GM20431 (cell line): ENCODE measurements at regions not wholly inside any gene's neighbourhood (a gene's known extent, or its start where the extent isn't known, plus 50 kb on each side); places are given as distances from the start of the nearest gene placed in this dataset.

Experiments used
- in situ Hi-C: fragments of 300-500 bp; cut with MseI, MboI; formaldehyde crosslinking; loops from one replicate; pipeline ENCODE4 v1.15.0; 2020; ENCODE audit warnings: low sequenced_read_pairs; ENCODE audit not compliant: unreplicated experiment

DNA sequence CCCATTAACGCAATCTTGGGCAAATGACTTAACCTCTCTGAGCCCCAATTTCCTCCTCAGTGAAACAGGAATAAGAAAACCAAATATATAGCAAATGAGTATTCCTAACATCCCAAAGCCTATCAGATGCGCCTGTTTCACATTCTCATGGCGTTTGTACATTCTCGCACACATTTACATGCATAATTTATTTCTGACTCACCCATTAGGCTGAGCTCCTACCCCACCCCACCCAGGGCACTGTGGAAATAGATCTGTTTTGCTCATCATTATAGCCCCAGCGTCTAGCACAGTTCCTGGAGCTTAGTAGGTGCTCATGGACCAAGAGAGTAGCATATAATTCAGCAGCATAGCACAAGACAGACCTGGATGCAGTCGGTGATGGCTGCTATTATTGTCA is 146.1 kb upstream of the VANGL1 start:
- in situ Hi-C loops, result no loop called here

DNA sequence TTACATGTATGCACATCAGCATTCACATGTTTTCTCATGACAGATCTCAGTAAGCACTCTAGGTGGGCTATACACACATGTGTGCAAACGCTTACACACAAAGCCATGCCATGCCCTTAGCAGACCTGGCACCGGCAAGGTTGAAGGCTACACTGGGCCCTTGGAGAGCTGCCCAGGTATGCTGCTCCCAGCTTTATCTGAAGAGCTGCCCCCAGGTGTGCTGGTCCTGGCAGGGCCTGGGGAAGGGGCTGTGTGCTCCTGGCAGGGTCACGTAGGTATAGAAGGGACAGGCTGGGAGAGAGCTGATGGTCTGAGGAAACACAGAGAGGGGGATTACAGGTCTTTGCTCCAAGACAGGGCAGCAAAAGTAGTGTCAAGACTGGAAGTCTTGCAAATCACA is 146.7 kb upstream of the VANGL1 start:
- in situ Hi-C loops, result no loop called here

DNA sequence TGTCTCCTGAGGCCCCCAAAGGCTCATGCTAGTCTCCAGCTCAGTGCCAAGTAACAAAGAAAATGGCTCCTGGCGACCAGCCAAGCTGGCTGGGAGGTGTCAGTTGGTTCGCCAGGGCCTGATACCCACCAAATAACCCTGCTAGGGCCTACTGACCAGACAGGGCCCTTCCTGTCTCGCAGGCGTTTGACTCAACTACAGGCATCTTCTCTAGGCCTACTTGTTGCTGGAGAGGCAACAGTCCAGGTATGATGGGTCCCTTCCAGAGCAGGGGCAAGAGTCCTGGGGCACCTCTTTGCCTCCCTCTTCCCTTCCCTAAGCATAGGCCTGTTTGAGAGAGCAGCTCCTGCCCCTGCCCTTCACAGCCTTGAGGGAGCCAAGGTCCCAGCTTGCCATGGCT is 147.9 kb upstream of the VANGL1 start:
- in situ Hi-C loops, result no loop called here

DNA sequence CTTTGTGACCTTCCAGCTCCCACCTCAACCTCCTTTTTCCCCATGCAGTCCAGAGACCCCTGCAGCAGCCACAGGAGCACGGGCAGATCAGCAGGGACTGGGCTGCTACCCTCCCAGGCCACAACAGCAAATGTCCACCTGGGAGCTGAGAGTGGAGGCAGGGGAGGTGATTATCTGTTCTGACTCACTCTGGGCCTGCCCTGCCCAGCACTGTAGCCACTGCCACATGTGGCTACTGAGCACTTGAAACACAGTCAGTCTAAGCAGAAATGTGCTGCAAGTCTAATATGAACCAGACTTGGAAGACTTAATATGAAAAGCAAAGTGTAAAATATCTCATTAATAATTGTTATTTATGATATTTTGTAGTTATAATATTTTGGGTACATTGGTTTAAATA is 148.9 kb upstream of the VANGL1 start:
- in situ Hi-C loops, result no loop called here

DNA sequence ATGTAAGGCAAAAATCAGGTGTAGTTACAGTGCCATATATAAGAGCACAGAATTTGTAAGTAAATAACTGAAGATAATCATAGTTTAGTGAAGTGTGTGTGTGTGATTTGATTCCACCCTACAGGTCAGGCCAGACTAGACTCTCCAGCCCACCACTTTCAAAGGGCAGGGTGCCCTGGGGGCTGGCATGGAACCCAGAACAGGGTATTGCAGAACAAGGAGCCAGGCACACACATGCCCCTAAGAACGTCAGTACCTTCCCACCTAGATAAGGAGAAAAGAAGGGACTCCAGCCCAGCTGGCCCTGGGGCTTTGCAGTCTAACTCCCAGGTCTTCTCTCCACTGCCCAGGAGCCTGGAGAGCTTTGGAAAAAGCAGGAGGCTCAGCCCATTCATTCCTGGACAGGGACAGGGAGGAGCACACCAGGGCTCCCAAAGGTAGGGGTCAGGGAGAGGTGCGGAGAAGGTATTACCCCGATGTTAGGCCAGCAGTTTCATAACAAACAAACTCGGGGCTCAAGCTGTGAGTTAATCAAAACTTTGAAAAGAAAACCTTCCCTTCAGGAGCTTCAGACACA is 149.7 kb upstream of the VANGL1 start:
- in situ Hi-C loops, result no loop called here

DNA sequence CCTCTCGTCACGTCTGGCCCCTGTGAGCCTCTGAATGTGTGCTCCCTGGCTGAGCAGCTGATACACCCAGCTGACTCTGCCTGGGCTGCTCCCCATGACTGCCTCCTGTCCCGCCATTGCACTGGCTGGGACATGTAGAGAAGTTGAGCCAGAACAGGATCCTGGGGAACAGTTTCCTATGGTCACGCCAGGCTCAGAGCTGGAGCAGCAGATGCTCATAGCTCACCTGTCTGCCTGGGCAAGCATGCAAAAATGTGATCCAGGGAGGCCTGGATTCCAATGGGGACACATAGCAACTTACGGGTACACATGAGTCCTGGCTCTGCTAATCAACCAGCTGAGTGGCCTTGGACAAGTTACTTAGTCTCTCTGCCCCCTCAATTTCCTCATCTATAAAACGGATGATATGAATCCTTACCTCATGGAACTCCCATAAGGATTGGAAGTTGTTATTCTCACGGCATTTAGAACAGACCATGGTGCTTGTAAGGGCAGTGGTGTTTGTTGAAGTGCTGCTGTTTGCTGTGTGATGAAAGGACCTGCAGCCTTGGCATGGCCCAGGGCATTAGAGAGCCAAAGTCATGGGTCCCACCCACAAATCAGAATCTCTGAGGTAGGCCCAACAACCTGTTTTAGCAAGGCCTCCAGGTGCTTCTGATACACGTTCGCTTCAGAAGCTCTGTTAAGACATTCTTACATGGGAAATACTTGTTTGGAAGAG is 150.3 kb upstream of the VANGL1 start:
- in situ Hi-C loops, result no loop called here

DNA sequence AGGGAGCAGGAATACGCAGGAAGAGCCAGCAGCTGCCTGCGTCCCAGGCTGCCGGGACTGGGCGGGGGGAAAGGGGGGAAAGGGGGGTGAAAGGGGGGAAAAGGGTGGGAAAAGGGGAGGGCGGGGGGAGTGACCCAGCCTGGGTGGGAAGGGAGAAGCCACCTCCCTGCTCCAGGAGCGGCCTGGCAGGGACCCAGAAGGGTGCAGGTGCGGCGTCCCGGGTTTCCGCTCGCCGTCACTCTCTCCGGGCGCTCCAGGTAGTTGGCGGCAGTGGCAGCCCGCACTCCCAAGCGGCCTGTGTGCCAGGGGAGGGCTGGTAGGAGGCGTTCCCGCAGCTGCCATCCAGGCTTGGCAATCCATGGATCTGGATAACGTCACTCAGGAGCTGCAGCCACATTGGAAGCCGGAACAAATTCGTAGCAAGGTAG is 141.0 kb upstream of the NGF start:
- in situ Hi-C loops, result no loop called here

DNA sequence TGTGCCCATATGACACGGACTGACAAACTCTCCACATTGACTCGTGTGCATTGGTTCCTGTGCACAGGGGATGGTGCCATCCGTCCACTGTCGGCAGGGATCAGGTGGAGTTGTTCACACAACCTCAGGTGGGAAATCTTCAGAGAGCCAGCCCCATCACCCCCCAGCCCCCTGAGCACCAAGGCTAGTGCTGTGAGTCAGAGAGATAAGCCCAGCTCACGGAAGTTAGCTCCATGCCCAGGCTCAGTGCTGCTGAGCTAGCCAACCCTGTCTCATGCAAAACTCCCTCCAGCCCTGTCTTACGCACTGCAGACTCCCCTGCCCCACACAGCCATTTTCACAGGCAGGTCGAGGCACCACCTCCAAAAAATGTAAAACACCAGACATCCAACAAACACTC is 139.0 kb upstream of the NGF start:
- in situ Hi-C loops, result no loop called here

DNA sequence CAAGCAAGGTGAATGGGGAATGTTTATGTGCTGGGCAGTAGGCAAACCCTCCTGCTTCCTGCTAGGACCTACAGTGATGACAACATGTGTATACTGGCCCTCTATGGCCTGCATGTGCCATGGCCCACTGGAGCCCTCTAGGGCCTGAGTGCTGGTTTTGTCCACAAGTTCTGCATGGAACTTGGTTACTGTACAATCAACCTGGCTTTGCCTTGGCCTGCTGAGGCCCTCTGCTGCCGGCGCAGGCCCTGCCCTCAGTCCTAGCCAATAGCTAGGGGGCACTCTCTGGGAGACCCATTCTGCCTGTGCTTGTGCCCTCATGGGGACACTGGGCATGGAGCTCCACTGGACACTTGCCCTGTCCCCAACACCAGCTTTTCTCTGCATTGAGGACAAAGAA is 138.6 kb upstream of the NGF start:
- in situ Hi-C loops, result no loop called here

DNA sequence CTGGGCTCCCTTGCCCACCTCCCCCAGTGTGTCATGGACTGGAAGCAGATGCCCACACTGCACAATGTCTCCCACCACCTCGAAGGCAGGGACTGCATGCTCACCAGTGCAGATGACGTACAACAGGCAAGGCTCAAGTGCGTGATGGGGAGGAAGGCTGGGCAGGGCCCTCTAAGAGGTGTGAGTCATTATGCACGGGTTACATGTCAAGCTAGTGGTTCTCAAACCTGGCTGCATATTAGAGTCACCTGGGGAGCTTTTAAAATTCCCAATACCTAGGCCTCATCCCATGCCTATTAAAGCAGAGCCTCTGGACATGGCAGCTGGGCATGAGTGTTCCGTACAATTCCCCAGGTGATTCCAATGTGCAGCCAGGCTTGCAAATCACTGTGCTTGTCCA is 137.9 kb upstream of the NGF start:
- in situ Hi-C loops, result no loop called here

DNA sequence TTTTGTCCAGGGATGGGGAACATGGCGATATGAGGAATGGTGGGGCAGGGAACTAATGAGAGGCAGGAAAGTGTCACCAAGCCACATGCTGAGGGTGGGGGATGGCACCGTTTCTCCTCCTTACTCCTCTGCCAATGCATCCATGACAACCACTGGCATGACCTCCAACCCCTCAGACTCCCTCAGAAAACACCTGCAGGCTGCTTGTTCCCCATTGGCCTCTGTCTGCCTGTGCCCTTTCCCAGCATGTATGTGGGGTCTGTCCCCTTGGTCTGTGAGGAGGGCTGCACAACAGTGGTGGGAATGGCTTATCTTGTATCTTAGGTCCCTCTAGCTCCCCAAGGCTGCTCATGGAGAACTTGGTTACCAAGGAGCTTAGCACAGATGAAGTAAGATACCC is 137.2 kb upstream of the NGF start:
- in situ Hi-C loops, result no loop called here

DNA sequence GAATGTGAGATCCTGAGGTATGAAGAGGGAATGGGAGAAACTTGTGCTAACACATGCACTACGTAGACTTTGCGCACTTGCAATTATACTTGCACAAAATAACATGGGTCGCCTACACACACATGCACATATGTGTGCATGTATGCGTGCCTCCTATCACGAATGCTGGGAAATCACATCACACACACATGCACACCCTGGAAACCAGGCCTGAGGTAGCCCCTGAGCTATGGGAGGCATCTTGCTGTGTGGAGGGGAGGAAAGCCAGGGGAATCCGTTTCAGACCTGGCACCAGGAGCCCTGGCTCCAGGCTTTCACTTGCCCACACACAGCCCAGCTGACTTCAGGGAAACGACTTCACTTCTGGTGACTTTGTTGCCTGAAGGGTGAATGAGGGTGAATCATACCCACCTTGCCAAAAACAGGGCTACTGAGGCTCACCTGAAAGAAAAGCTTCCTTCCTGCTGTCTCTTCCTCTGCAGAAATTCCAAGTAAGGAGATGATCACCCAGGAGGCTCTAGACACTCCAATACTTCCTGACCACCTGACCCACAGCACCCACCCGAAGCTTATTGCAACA is 136.0 kb upstream of the NGF start:
- in situ Hi-C loops, result loop anchor here (25.0 kb wide), 1 partner anchor 337 kb away; no protein-coding TSS in a partner anchor

DNA sequence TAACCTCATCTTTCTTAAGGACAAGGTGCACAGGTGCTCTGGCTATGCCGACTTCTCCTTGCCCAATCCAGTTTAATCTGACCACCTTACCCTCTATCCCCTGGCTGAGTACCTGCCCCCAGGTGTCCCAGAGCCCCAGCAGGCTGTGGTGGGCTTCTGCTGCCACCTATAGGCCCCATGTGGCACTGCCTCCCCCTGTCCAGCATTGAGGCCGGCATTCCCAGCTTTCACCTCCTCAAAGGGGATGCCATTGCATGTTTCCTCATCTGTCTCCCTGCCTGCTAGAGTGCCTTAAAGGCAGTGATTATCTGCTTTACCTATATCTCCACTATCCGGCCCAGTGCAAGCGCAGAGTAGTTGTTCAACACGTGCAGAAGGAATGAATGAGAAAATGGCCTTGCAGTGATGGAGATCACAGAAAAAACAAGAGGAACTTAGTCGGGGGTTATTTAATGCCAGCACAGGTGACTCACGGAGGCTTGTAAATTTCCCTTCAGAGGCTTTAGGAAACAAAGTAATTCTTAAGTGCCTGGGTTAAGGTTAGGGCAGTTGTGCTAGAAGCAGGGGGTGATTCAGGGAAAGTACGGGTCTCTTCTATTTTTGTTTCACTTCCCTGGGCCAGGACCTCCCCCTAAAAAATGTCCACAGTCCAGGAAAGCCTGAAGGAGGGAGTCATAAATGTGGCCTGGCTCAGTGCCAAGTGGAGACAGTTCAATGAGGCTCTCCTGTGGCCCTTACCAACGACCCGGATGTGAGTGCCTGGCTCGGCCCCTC is 131.8 kb upstream of the NGF start:
- in situ Hi-C loops, result loop anchor here (25.0 kb wide), 1 partner anchor 333 kb away; no protein-coding TSS in a partner anchor

DNA sequence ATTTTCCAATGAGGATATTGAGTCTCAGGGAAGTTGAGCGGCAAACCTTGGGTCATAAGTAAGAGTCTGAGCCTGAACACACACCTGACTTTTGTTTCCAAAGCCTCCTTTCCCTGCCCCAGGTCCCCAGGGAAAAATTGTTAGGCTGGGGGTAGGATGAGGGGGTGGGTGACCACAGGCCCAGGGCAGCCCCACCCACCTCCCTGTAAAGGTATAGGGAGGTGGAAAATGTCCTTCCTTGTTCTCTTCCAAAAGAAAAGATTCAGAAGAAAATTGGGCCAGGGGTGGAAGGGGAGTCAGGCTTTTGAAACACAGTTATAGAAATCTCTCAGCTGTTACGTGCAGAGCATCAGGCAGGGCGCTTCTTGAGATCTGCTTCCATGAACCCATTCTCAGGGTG is 129.7 kb upstream of the NGF start:
- in situ Hi-C loops, result loop anchor here (25.0 kb wide), 1 partner anchor 330 kb away; no protein-coding TSS in a partner anchor

DNA sequence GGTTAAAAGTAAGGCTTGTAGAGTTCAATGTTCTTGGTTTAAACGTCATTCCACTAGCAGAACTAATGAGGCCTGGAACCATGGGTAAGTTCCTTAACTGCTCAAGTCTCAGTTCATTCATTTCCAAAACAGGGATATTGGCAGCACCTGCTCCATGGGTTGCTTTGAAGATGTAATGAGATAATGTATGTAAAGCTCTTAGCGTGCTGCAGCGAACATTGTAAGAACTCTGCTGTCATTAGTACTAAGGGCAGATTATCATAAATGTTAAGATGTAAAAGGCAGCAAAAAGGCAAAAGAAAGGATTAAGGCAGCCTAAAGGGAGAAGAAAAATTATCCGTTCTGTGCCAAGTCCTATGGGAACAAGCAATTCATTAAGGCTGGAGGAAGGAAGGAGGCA is 129.1 kb upstream of the NGF start:
- in situ Hi-C loops, result loop anchor here (25.0 kb wide), 1 partner anchor 330 kb away; no protein-coding TSS in a partner anchor

DNA sequence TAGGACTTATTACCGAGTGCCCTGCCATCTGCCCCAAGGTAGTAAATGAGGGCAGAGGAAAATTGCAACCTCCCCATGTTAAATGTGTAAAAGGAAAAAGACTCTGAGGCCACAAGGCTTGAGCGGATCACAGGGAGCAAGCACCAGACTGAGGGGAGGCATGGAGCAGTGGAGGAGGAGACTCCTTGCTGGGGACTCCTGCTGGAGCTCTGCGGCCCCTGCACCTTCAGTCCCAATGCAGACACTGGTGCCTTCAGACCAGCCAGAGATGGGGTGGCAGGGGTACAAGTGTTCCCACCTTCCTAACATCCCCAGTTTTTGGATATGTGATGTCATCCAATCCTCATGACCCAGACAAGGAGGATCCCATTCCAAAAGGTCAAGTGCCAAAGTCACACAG is 128.4 kb upstream of the NGF start:
- in situ Hi-C loops, result loop anchor here (25.0 kb wide), 1 partner anchor 329 kb away; no protein-coding TSS in a partner anchor

DNA sequence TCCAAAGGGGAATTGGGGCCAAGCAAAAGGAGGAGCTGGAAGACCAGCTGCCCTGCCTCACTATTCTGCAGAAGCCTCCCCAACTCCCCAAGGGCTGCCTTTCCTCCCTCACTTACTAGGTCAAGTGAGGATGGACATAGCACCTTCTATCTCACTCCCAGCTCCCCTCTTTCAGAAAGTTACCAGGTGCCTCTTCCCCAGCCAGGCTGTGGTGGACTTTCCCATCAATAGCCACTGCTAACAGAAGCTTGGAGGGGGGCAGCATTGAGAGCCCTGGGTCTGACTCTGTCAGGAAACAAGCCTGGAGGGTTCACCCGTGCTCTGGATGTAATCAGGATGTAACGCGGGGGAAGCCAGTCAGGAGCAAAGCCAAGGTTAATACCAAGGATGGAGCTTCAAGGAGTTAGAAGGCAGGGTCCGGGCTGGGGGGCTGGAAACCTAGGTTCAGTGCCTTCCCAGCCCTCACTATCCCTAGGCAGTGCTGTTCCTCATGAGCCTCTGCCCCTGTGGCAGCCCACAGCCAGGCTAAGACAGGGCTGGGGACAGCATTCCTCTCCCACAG is 127.8 kb upstream of the NGF start:
- in situ Hi-C loops, result loop anchor here (25.0 kb wide), 1 partner anchor 329 kb away; no protein-coding TSS in a partner anchor

DNA sequence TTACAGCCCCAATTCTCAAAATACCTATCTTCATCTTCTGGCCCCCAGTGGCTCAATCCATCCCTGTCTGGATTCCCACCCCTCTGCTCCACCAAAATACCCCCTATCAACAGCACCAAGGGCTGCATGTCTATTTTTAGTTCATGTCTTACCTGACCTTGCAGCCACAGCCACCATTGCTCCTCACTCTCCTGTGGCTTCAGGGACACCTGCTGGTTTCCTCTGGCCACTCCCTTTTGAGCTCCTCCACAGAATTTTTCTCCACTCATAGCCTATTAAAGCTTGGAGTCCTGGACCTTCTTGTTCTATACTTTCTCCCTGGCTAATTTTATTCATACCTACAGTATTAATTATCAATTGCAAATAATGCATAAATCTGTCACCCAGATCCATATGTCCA is 125.3 kb upstream of the NGF start:
- in situ Hi-C loops, result loop anchor here (25.0 kb wide), 1 partner anchor 326 kb away; no protein-coding TSS in a partner anchor

DNA sequence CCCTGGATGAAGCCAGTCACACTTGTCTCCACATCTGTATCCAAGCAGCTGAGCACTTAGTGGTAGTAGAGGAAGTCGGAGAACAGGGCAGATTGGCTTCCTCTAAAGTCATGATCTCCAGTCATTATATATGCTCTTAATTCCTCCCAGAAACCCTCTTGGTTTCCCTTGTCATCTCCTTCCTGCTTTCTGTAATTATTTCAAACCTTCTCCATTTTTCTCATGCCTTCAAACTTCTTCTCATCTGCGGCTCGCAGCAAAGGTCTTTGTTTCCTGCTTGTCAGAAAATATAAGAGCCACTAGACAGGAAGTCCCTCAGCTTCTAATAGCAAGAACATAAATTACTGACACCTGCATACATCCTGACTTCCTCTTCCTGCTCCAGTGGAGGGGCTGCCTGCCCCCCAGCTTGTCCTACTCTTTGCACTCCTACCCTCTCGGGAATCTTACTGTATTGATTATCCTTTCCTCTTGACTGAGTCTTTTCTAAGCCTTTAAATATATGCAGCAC is 124.6 kb upstream of the NGF start:
- in situ Hi-C loops, result loop anchor here (25.0 kb wide), 1 partner anchor 325 kb away; no protein-coding TSS in a partner anchor

DNA sequence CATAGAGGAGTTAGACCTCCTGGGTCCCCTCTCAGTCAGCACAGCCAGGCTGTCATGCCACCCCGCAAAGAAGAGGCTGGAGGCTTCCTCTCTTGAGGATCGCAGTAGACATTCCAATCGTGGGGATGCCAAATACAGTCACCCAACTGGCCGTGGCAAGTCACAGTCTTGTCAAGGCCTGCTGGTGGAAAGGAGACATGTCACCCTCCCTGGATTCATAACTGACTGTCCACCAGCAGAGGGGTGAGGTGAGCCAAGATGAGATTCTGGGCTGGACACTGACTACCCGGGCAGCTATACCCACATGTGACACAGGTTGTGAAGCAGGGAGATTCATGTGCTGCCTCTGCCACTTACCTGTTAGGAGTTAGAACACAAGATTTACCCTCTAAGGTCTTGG is 123.5 kb upstream of the NGF start:
- in situ Hi-C loops, result loop anchor here (25.0 kb wide), 1 partner anchor 324 kb away; no protein-coding TSS in a partner anchor
